Brain microvascular endothelial cell (primary cell): ENCODE measurements at regions not wholly inside any gene's neighbourhood (a gene's known extent, or its start where the extent isn't known, plus 50 kb on each side); places are given as distances from the start of the nearest gene placed in this dataset.

Experiments
- DNase-seq: peaks from one replicate; pipeline ENCODE4 v3.0.0-alpha.2; 2020
- H3K27ac ChIP-seq: fragments of 250-450 bp; sonication (Bioruptor Pico); 2 replicates; pipeline ENCODE4 v1.5.1; 2020; ENCODE audit warnings: mild to moderate bottlenecking, moderate library complexity
- H3K27me3 ChIP-seq: fragments of 250-450 bp; sonication (Bioruptor Pico); replicated peaks from 2 replicates; pipeline ENCODE4 v1.5.1; 2020; ENCODE audit warnings: mild to moderate bottlenecking
- H3K36me3 ChIP-seq: fragments of 250-450 bp; sonication (Bioruptor Pico); replicated peaks from 2 replicates; pipeline ENCODE4 v1.5.1; 2020; ENCODE audit warnings: mild to moderate bottlenecking
- H3K4me3 ChIP-seq: 2 replicates; pipeline ENCODE4 v1.5.1; 2011; ENCODE audit warnings: low read depth, mild to moderate bottlenecking, control low read depth, low read length, moderate library complexity
- in situ Hi-C: cut with HindIII; loops from 2 replicates; pipeline ENCODE4 v1.10.0; 2017; ENCODE audit warnings: low sequenced_read_pairs, low pct_ligation_motif_present
- TF ChIP-seq, protein P1 (sequence below): IDR thresholded peaks from 2 replicates; pipeline ENCODE4 v1.5.1; 2011; ENCODE audit warnings: low read depth, mild to moderate bottlenecking, moderate library complexity, low read length, control low read depth, inconsistent platforms; ENCODE audit errors: missing control alignments

- peak; percentile 46 for DNase-seq
- H3K4me3 ChIP-seq, result no peak overlapping the region
- TF ChIP-seq, protein P1, sequence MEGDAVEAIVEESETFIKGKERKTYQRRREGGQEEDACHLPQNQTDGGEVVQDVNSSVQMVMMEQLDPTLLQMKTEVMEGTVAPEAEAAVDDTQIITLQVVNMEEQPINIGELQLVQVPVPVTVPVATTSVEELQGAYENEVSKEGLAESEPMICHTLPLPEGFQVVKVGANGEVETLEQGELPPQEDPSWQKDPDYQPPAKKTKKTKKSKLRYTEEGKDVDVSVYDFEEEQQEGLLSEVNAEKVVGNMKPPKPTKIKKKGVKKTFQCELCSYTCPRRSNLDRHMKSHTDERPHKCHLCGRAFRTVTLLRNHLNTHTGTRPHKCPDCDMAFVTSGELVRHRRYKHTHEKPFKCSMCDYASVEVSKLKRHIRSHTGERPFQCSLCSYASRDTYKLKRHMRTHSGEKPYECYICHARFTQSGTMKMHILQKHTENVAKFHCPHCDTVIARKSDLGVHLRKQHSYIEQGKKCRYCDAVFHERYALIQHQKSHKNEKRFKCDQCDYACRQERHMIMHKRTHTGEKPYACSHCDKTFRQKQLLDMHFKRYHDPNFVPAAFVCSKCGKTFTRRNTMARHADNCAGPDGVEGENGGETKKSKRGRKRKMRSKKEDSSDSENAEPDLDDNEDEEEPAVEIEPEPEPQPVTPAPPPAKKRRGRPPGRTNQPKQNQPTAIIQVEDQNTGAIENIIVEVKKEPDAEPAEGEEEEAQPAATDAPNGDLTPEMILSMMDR, result no peak
- H3K27me3 ChIP-seq, result no peaks in the 10 kb centered on the region
- in situ Hi-C loops, result no loop called here
- H3K27ac ChIP-seq, result peak overlapping the region; percentile 48
- no peaks in the 10 kb centered on the region for H3K36me3 ChIP-seq
Observed at GRCh38 chr18:73688851-73689711, 458.6 kb downstream of the FBXO15 start.

- TF ChIP-seq, protein P1, result no peak
- H3K27me3 ChIP-seq, result no peaks in the 10 kb centered on the region
- no peak overlapping the region for H3K27ac ChIP-seq
- H3K36me3 ChIP-seq, result no peaks in the 10 kb centered on the region
- no peak overlapping the region for H3K4me3 ChIP-seq
- in situ Hi-C loops, result no loop called here
- DNase-seq, result no peak
Observed at GRCh38 chr18:73688161-73688560, 459.5 kb downstream of the FBXO15 start.

DNA sequence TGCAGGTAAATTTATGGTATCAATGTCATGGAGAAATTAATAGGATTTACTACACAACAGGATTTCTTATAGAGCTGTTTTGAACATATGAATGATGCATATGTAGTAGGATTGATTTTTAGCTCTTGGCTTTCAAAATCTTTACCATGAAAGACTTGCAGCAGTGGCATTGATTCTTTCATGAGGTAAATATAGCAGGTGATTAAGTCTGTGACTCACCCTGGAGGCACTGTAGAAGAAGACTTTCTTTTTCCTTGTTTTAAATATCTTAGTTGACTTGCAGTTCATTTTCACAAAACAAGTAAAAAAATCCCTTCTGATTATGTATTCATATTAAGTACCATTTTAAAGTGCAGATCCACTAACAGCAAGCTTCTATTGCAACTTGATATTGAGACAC is 463.0 kb downstream of the FBXO15 start:
- TF ChIP-seq, protein P1, result no peak
- Histone ChIP-seq H3K36me3 (no peaks in the 10 kb centered on the region), H3K27me3 (no peaks in the 10 kb centered on the region), H3K27ac (no peak overlapping the region), H3K4me3 (no peak overlapping the region)
- no peak for DNase-seq
- in situ Hi-C loops, result no loop called here

DNA sequence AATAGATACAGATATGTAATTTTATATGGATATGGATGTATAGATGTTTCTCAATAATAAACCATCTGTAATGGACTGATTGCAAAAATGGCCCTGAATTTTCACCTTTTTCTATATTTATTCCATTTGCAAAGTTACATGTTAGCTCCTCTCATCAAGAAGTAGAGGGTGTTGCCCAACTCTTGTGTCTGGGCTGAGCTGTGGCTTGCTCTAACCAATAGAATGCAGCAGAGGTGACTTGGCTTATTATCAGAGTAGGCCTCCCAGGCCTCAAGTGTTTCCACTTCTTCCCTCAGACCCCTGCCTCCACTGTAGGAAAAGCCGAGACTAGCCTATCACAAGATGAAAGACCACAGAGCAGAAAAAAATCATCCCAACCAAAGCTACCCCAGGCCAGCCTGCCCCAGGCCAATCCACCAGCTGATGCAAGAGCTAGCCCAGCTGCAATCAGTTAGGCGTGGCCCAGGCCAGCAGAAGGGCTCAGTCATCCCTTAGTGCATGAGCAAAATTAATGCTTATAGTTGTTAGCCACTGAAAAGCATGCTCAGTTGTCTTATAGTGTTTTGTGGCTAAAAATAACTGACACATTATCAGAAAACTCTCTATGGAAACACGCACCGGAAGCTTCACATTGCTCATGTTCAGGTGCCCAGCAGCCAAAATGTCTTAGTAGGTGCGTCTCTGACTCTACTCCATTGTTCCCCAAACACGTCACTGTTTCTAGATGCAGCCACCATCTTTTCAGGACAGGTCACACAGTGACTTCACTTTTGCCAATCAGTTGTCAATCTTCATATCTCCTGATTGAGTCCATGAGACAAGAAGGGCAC is 464.0 kb downstream of the FBXO15 start:
- no peak for DNase-seq
- Histone ChIP-seq H3K36me3 (no peaks in the 10 kb centered on the region), H3K27me3 (no peaks in the 10 kb centered on the region), H3K4me3 (no peak overlapping the region), H3K27ac (no peak overlapping the region)
- TF ChIP-seq, protein P1, result no peak
- in situ Hi-C loops, result no loop called here

DNA sequence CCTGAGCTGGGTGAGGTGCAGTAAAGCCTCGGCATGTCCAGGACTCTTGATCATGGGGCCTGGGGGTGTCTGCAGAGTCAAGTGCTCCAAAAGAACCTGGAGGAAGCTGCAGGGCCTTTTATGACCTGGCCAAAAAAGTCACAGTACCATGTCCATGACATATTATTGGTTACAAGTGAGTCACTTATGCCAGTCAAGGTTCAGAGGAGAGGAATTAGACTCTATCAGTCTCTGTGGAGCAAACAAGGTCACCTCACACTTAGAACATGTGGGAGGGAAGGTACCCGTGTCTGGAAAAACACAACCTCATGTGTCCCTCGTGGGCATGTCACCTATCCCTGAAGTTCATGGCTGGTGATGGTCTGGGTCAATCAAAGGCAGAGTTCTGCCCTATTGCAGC is 465.7 kb downstream of the FBXO15 start:
- DNase-seq, result no peak
- Histone ChIP-seq H3K36me3 (no peaks in the 10 kb centered on the region), H3K4me3 (no peak overlapping the region), H3K27ac (no peak overlapping the region), H3K27me3 (no peaks in the 10 kb centered on the region)
- TF ChIP-seq, protein P1, result no peak
- in situ Hi-C loops, result no loop called here
